ENCODE measurements at regions not wholly inside any gene's neighbourhood (a gene's known extent, or its start where the extent isn't known, plus 50 kb on each side); places are given as distances from the start of the nearest gene placed in this dataset.
"Not testable (repeated sequence)": the region's sequence is repeated elsewhere in the genome, so short reads cannot be mapped to it uniquely, and the experiment has no call there.

DNA sequence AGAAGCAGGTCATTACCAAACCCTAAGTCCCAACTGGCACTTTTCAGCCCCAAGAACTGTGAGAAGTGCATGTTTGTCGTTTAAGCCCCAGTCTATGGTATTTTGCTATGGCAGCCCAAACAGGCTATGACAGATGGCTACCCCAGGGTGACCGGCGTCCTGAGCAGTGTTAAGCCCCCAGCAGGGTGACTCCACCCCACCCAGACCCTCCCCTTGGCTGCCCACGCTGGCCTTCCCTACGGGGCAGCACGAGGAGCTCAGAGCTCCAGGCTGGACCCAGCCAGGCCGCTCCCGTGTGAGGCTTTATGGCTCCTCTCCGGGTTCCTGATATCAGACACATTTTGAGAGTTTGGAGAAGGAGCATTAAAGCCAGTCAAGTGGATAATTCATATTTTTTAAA is 684.0 kb downstream of the PTPRU start:
- FAIRE-seq = no peak
- peaks cover 3% of the 10 kb centered on the region for H3K36me3 Mint-ChIP-seq (ENCODE audit: low read depth, unreplicated experiment)

DNA sequence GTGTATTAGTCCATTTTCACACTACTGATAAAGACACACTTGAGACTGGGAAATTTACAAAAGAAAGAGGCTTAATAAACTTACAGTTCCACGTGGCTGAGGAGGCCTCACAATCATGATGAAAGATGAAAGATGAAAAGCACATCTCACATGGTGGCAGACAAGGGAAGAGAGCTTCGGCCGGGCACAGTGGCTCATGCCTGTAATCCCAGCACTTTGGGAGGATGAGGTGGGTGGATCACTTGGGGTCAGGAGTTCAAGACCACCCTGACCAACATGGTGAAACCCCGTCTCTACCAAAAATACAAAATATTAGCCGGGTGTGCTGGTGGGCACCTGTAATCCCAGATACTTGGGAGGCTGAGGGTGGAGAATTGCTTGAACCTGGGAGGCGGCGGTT is 682.7 kb downstream of the PTPRU start:
- not testable (repeated sequence) for H4K20me1 ChIP-seq (ENCODE audit: insufficient read depth, low read length); H3K4me3 Mint-ChIP-seq (ENCODE audit: unreplicated experiment); H3K36me3 Mint-ChIP-seq (ENCODE audit: low read depth, unreplicated experiment); H3K4me1 Mint-ChIP-seq (ENCODE audit: low read depth, unreplicated experiment); DNase-seq (ENCODE audit: low read depth); H3K27me3 ChIP-seq (ENCODE audit: insufficient read depth, low read length); H3K36me3 ChIP-seq (ENCODE audit: insufficient read depth, low read length); H3K4me3 ChIP-seq (ENCODE audit: insufficient read depth, low read depth, low read length); FAIRE-seq; H2AFZ ChIP-seq (ENCODE audit: low read depth, low read length); H3K79me2 ChIP-seq (ENCODE audit: insufficient read depth, low read length); H3K4me1 ChIP-seq (ENCODE audit: insufficient read depth, low read length); H3K9me3 ChIP-seq (ENCODE audit: insufficient read depth, low read depth, low read length); H3K27ac ChIP-seq (ENCODE audit: low read depth, low read length); H3K9me3 Mint-ChIP-seq (ENCODE audit: unreplicated experiment); H3K9ac ChIP-seq (ENCODE audit: low read length); H3K4me2 ChIP-seq (ENCODE audit: low read length); H3K27ac Mint-ChIP-seq (ENCODE audit: unreplicated experiment)
- H3K27me3 Mint-ChIP-seq (ENCODE audit: low read depth, unreplicated experiment) = peaks cover 25% of the 10 kb centered on the region

More for the DNA sequence above, 684.0 kb downstream of the PTPRU start:
- Histone ChIP-seq H3K4me3 (ENCODE audit: insufficient read depth, low read depth, low read length) (no peak overlapping the region), H3K4me1 (ENCODE audit: insufficient read depth, low read length) (no peaks in the 10 kb centered on the region), H3K27ac (ENCODE audit: low read depth, low read length) (no peak overlapping the region), H4K20me1 (ENCODE audit: insufficient read depth, low read length) (no peaks in the 10 kb centered on the region), H3K79me2 (ENCODE audit: insufficient read depth, low read length) (no peaks in the 10 kb centered on the region), H3K36me3 (ENCODE audit: insufficient read depth, low read length) (no peaks in the 10 kb centered on the region), H3K4me2 (ENCODE audit: low read length) (no peak overlapping the region), H3K9me3 (ENCODE audit: insufficient read depth, low read depth, low read length) (no peaks in the 10 kb centered on the region), H3K27me3 (ENCODE audit: insufficient read depth, low read length) (peaks cover 4% of the 10 kb centered on the region), H3K9ac (ENCODE audit: low read length) (no peak overlapping the region), H2AFZ (ENCODE audit: low read depth, low read length) (no peak overlapping the region)
- Mint-ChIP-seq H3K4me1 (ENCODE audit: low read depth, unreplicated experiment) (no peaks in the 10 kb centered on the region), H3K27me3 (ENCODE audit: low read depth, unreplicated experiment) (peaks cover 28% of the 10 kb centered on the region), H3K4me3 (ENCODE audit: unreplicated experiment) (no peak overlapping the region), H3K27ac (ENCODE audit: unreplicated experiment) (no peak overlapping the region), H3K9me3 (ENCODE audit: unreplicated experiment) (peaks cover 3% of the 10 kb centered on the region)
- TF ChIP-seq, protein P1, sequence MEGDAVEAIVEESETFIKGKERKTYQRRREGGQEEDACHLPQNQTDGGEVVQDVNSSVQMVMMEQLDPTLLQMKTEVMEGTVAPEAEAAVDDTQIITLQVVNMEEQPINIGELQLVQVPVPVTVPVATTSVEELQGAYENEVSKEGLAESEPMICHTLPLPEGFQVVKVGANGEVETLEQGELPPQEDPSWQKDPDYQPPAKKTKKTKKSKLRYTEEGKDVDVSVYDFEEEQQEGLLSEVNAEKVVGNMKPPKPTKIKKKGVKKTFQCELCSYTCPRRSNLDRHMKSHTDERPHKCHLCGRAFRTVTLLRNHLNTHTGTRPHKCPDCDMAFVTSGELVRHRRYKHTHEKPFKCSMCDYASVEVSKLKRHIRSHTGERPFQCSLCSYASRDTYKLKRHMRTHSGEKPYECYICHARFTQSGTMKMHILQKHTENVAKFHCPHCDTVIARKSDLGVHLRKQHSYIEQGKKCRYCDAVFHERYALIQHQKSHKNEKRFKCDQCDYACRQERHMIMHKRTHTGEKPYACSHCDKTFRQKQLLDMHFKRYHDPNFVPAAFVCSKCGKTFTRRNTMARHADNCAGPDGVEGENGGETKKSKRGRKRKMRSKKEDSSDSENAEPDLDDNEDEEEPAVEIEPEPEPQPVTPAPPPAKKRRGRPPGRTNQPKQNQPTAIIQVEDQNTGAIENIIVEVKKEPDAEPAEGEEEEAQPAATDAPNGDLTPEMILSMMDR (IDR thresholded peaks at IDR 0.05; ENCODE audit: insufficient read depth, low read depth, low read length) = no peak
- TF ChIP-seq EZH2 (IDR thresholded peaks at IDR 0.05; ENCODE audit: insufficient read depth, low read length) = no peak
- no peak for DNase-seq (ENCODE audit: low read depth)

DNA sequence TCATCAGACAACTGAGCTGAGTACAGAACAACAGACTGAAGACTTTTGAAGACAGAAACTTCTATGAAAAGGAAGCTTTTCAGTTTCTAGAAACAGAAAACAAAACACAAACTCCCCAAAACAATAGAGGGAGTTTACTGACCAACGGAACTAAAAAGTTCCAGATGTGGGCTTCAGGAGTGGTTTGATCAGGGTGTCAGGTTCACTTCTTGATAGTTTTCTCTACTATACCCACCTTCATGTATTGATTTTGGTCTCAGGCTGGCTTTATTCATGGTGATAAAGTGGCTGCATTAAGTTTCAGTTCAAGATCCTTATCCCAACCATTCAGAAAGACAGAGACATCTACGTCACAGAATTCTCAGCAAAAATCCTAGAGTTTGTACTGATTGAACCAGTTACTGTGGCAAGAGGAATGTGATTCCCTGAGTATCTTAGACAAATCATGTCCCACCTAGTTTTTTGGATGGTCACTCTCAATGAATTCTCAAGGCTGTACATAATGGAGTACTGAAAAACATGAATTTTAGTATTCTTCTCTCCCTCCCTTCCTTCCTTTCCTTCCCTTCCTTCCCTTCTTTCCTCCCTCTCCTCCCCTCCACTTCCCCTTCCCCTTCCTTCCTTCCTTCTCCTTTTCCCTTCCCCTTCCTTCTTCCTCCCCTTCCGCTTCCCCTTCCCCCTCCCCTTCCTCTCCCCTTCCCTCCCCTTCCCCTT is 680.5 kb downstream of the PTPRU start:
- H3K4me3 Mint-ChIP-seq (ENCODE audit: unreplicated experiment) = no peak overlapping the region
- Histone ChIP-seq H2AFZ (ENCODE audit: low read depth, low read length) (no peak overlapping the region), H3K9ac (ENCODE audit: low read length) (no peak overlapping the region), H3K4me3 (ENCODE audit: insufficient read depth, low read depth, low read length) (no peak overlapping the region), H3K79me2 (ENCODE audit: insufficient read depth, low read length) (no peaks in the 10 kb centered on the region), H3K4me1 (ENCODE audit: insufficient read depth, low read length) (no peaks in the 10 kb centered on the region), H3K27ac (ENCODE audit: low read depth, low read length) (no peak overlapping the region), H3K36me3 (ENCODE audit: insufficient read depth, low read length) (no peaks in the 10 kb centered on the region), H4K20me1 (ENCODE audit: insufficient read depth, low read length) (no peaks in the 10 kb centered on the region), H3K9me3 (ENCODE audit: insufficient read depth, low read depth, low read length) (no peaks in the 10 kb centered on the region), H3K4me2 (ENCODE audit: low read length) (no peak overlapping the region), H3K27me3 (ENCODE audit: insufficient read depth, low read length) (peaks cover 3% of the 10 kb centered on the region)
- FAIRE-seq = no peak
- no peaks in the 10 kb centered on the region for H3K4me1 Mint-ChIP-seq (ENCODE audit: low read depth, unreplicated experiment)
- peaks cover 3% of the 10 kb centered on the region for H3K9me3 Mint-ChIP-seq (ENCODE audit: unreplicated experiment)
- TF ChIP-seq EZH2 (IDR thresholded peaks at IDR 0.05; ENCODE audit: insufficient read depth, low read length) = no peak
- TF ChIP-seq, protein P1 (IDR thresholded peaks at IDR 0.05; ENCODE audit: insufficient read depth, low read depth, low read length) = no peak
- peaks cover 3% of the 10 kb centered on the region for H3K36me3 Mint-ChIP-seq (ENCODE audit: low read depth, unreplicated experiment)
- no peak overlapping the region for H3K27ac Mint-ChIP-seq (ENCODE audit: unreplicated experiment)
- peaks cover 19% of the 10 kb centered on the region for H3K27me3 Mint-ChIP-seq (ENCODE audit: low read depth, unreplicated experiment)
- DNase-seq (ENCODE audit: low read depth) = no peak
